ENCODE measurements at regions not wholly inside any gene's neighbourhood (a gene's known extent, or its start where the extent isn't known, plus 50 kb on each side); places are given as distances from the start of the nearest gene placed in this dataset.

DNA sequence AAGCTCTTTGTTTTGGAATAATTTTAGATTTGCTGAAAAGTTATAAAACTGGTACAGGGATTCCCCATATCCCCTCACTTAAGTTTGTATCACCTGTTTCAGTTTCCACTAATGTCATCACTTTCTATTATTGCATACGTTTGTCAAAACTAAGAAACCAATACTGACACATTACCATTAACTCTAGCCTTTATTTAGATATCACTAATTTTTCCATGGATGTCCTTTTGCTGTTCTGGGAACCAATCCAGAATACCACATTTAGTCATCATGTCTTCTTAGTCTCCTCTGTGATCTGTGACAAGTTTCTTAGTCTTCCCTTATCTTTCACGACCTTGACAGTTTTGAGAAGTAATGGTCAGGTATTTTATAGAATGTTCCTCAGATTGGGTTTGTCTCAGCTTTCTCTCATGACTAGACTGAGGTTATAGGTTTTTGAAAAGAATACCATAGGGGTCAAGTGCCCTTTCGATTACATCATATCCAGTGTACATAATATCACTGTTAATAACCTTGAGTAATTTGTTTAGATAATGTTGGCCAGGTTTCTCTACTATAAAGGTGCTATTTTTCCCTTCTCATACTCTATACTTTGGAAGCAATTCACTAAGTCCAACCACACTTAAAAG, 51.9 kb upstream of the NMUR2 start:
- H3K36me3 ChIP-seq: no peaks in the 10 kb centered on the region
- H3K4me3 ChIP-seq: no peak overlapping the region
- no peak for DNase-seq
- H3K9me3 ChIP-seq: no peaks in the 10 kb centered on the region
- no peaks in the 10 kb centered on the region for H3K27me3 ChIP-seq
- no peaks in the 10 kb centered on the region for H3K4me1 ChIP-seq
- H3K27ac ChIP-seq: no peak overlapping the region
- H3K9ac ChIP-seq (ENCODE audit: low read depth in 2 of 2, low read length in 2 of 2): no peak overlapping the region
- TF ChIP-seq CTCF (IDR thresholded peaks at IDR 0.05): no peak
- intact Hi-C loops (cut with DNase I): no loop called here

GRCh38 chr5:152462021-152462721, 57.1 kb upstream of the NMUR2 start:
- no peak overlapping the region for H3K27ac ChIP-seq
- no peak for DNase-seq
- TF ChIP-seq CTCF (IDR thresholded peaks at IDR 0.05): no peak
- H3K9ac ChIP-seq (ENCODE audit: low read depth in 2 of 2, low read length in 2 of 2): no peak overlapping the region
- intact Hi-C loops (cut with DNase I): no loop called here
- no peaks in the 10 kb centered on the region for H3K27me3 ChIP-seq
- no peaks in the 10 kb centered on the region for H3K36me3 ChIP-seq
- no peak overlapping the region for H3K4me3 ChIP-seq
- H3K4me1 ChIP-seq: no peaks in the 10 kb centered on the region
- no peaks in the 10 kb centered on the region for H3K9me3 ChIP-seq

- TF ChIP-seq CTCF (IDR thresholded peaks at IDR 0.05): no peak
- no peak overlapping the region for H3K27ac ChIP-seq
- DNase-seq: no peak
- no peak overlapping the region for H3K4me3 ChIP-seq
- no peaks in the 10 kb centered on the region for H3K4me1 ChIP-seq
- intact Hi-C loops (cut with DNase I): no loop called here
- H3K36me3 ChIP-seq: no peaks in the 10 kb centered on the region
- no peak overlapping the region for H3K9ac ChIP-seq (ENCODE audit: low read depth in 2 of 2, low read length in 2 of 2)
- no peaks in the 10 kb centered on the region for H3K9me3 ChIP-seq
- H3K27me3 ChIP-seq: no peaks in the 10 kb centered on the region
Measured at GRCh38 chr5:152464048-152464447, 59.0 kb upstream of the NMUR2 start.

DNA sequence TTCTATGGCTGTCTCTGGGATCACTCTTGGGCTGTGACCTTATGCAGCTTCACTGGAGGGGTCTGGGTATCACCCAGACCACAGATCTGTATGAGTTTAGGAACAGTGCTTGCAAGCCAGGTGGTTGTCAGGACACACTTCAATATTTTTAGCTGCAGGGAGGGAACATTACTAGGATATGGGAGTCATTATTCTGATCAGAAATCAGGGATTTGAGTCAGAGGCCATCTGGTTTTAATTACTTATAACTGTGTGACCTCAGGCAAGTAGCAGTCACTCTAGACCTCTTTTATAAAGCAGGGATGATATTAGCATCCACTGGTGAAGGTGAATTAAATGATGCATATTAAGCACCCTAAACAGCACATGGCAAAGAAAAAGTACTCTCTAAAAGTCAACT, 60.1 kb upstream of the NMUR2 start:
- Histone ChIP-seq H3K4me3 (no peak overlapping the region), H3K4me1 (no peaks in the 10 kb centered on the region), H3K27ac (no peak overlapping the region), H3K27me3 (no peaks in the 10 kb centered on the region), H3K9me3 (no peaks in the 10 kb centered on the region), H3K9ac (ENCODE audit: low read depth in 2 of 2, low read length in 2 of 2) (no peak overlapping the region), H3K36me3 (no peaks in the 10 kb centered on the region)
- DNase-seq: no peak
- TF ChIP-seq CTCF (IDR thresholded peaks at IDR 0.05): no peak
- intact Hi-C loops (cut with DNase I): no loop called here

- H3K4me3 ChIP-seq: no peak overlapping the region
- TF ChIP-seq CTCF (IDR thresholded peaks at IDR 0.05): no peak
- H3K9me3 ChIP-seq: no peaks in the 10 kb centered on the region
- no peaks in the 10 kb centered on the region for H3K36me3 ChIP-seq
- H3K9ac ChIP-seq (ENCODE audit: low read depth in 2 of 2, low read length in 2 of 2): no peak overlapping the region
- no peak overlapping the region for H3K27ac ChIP-seq
- no peaks in the 10 kb centered on the region for H3K4me1 ChIP-seq
- intact Hi-C loops (cut with DNase I): no loop called here
- DNase-seq: no peak
- H3K27me3 ChIP-seq: no peaks in the 10 kb centered on the region
Measured at GRCh38 chr5:152466085-152466745, 61.1 kb upstream of the NMUR2 start.

All from colonic mucosa (tissue), 4 donors.